Vagina (tissue), 2 donors: ENCODE measurements at regions not wholly inside any gene's neighbourhood (a gene's known extent, or its start where the extent isn't known, plus 50 kb on each side); places are given as distances from the start of the nearest gene placed in this dataset.

ENCODE experiments used
- DNase-seq, 2 donors: peaks; one replicate each; pipeline ENCODE4 v3.0.0-alpha.2; 2017; ENCODE audit errors: extremely low spot score in 2 of 2
- H3K27ac ChIP-seq: fragments of 200-600 bp; sonication (generic); one replicate; pipeline ENCODE4 v1.5.1; 2019
- H3K27me3 ChIP-seq: fragments of 200-600 bp; sonication (generic); one replicate; pipeline ENCODE4 v1.5.1; 2019
- H3K36me3 ChIP-seq, 2 donors: fragments of 200-600 bp; sonication (generic); one replicate each; pipeline ENCODE4 v1.5.1; 2017 to 2019
- H3K4me1 ChIP-seq: fragments of 200-600 bp; sonication (generic); one replicate; pipeline ENCODE4 v1.5.1; 2019
- H3K4me3 ChIP-seq, 2 donors: fragments of 200-600 bp; sonication (generic); 1 replicate in 1 of 2; 2 replicates in 1 of 2; pipeline ENCODE4 v1.5.1; 2016 to 2019
- H3K9me3 ChIP-seq: fragments of 200-600 bp; sonication (generic); one replicate; pipeline ENCODE4 v1.5.1; 2019
- CTCF ChIP-seq, 3 experiments: fragments of 450-650 bp in 2 of 3; fragments of 200-600 bp in 1 of 3; sonication (generic) in 1 of 3; IDR thresholded peaks; one replicate each; pipeline ENCODE4 v1.5.1; 2017 to 2019; ENCODE audit warnings: antibody characterized with exemption in 3 of 3, mild to moderate bottlenecking in 2 of 3, moderate library complexity in 2 of 3
- POLR2A ChIP-seq, 2 donors: fragments of 450-650 bp; IDR thresholded peaks; one replicate each; pipeline ENCODE4 v1.6.1; 2017; ENCODE audit warnings: antibody characterized with exemption in 2 of 2, mild to moderate bottlenecking in 2 of 2, moderate library complexity in 2 of 2
- POLR2AphosphoS5 ChIP-seq, 2 donors: sonication (generic); formaldehyde crosslinking; IDR thresholded peaks; one replicate each; pipeline ENCODE4 v1.9.0; 2017; ENCODE audit warnings: antibody characterized with exemption in 2 of 2, mild to moderate bottlenecking in 2 of 2, low read depth in 1 of 2; ENCODE audit not compliant: insufficient read depth in 1 of 2
- intact Hi-C: fragments of 100-400 bp; cut with DNase I; formaldehyde crosslinking; loops from one replicate; pipeline ENCODE4 v1.15.1; 2023

GRCh38 chr2:15780912-15781574 is 159.3 kb upstream of the MYCN start:
- Histone ChIP-seq H3K27ac (no peak overlapping the region), H3K36me3 (no peaks in the 10 kb centered on the region), H3K9me3 (no peaks in the 10 kb centered on the region), H3K27me3 (no peaks in the 10 kb centered on the region), H3K4me3 (no peak overlapping the region), H3K4me1 (no peaks in the 10 kb centered on the region)
- intact Hi-C loops = no loop called here
- DNase-seq = no peak
- TF ChIP-seq POLR2AphosphoS5 (IDR thresholded peaks at IDR 0.05; ENCODE audit: insufficient read depth in 1 of 2, low read depth in 1 of 2) (no peak), POLR2A (IDR thresholded peaks at IDR 0.05) (no peak), CTCF (IDR thresholded peaks at IDR 0.05) (no peak)

DNA sequence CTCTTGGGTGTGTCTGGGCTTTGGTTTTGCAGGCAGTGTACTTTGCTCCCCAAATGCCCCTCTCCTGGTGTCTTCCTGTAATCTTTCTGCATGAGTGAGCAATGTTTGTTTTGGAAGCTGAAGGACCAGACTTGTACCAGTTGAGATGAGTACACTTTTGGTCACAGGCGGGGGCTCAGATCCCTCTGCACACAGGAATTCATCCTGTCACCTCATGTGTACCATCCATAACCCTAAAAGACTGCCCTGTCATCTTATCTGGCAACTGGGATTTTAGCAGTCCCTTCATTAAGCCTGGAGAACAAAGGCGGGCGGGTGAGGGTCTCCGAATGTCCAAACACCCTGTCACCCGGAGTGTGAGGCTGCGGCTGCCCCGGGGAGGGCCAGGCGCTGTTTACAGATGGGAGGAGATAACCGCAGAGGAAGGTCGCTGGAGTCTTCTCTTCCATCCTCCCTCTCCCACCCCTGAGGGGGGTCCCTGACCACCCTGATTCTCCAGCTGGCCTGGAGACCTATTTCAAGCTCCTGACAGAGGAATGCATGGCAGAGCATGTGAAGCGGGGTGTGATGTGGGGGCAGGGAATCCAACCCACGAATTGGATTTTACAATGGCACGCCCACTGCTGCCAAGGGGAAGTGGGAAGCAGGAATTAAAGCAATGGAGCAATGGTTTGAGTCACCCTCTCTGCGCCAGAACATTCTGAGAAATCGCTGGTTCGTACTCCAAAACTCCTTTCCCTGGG is 158.2 kb upstream of the MYCN start:
- H3K4me1 ChIP-seq = no peaks in the 10 kb centered on the region
- no peak overlapping the region for H3K4me3 ChIP-seq
- H3K9me3 ChIP-seq = no peaks in the 10 kb centered on the region
- DNase-seq = no peak
- no peaks in the 10 kb centered on the region for H3K27me3 ChIP-seq
- H3K36me3 ChIP-seq = no peaks in the 10 kb centered on the region
- TF ChIP-seq POLR2AphosphoS5 (IDR thresholded peaks at IDR 0.05; ENCODE audit: insufficient read depth in 1 of 2, low read depth in 1 of 2) (no peak), CTCF (IDR thresholded peaks at IDR 0.05) (no peak), POLR2A (IDR thresholded peaks at IDR 0.05) (no peak)
- intact Hi-C loops = no loop called here
- no peak overlapping the region for H3K27ac ChIP-seq

GRCh38 chr2:15782769-15783294 is 157.5 kb upstream of the MYCN start:
- no peak for DNase-seq
- no peak for TF ChIP-seq POLR2AphosphoS5 (IDR thresholded peaks at IDR 0.05; ENCODE audit: insufficient read depth in 1 of 2, low read depth in 1 of 2)
- TF ChIP-seq CTCF (IDR thresholded peaks at IDR 0.05) = no peak
- no peak for TF ChIP-seq POLR2A (IDR thresholded peaks at IDR 0.05)
- Histone ChIP-seq H3K9me3 (no peaks in the 10 kb centered on the region), H3K4me1 (no peaks in the 10 kb centered on the region), H3K36me3 (no peaks in the 10 kb centered on the region), H3K27me3 (no peaks in the 10 kb centered on the region), H3K27ac (no peak overlapping the region), H3K4me3 (no peak overlapping the region)
- intact Hi-C loops = no loop called here

DNA sequence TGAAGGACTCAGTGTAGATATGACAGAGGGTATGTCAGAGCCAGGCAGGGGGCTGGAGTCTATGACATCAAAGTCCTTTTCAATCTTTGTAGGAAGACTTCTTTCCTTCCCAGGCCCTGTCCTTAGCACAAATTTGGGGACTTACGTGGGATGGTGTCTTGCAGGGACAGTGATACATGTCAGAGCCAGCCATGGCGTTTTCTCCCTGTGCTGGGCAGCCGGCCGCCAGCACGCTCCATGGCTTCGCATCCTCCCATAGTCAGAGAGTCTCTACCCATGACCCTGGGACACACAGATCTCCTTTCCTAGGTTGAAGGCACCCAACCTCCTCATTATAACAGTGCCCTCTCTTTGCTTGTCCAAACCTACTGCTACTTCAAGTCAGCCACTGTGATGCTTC is 156.9 kb upstream of the MYCN start:
- TF ChIP-seq CTCF (IDR thresholded peaks at IDR 0.05) (no peak), POLR2AphosphoS5 (IDR thresholded peaks at IDR 0.05; ENCODE audit: insufficient read depth in 1 of 2, low read depth in 1 of 2) (no peak), POLR2A (IDR thresholded peaks at IDR 0.05) (no peak)
- H3K27me3 ChIP-seq = no peaks in the 10 kb centered on the region
- no peak for DNase-seq
- no peak overlapping the region for H3K4me3 ChIP-seq
- H3K9me3 ChIP-seq = no peaks in the 10 kb centered on the region
- no peak overlapping the region for H3K27ac ChIP-seq
- intact Hi-C loops = no loop called here
- no peaks in the 10 kb centered on the region for H3K36me3 ChIP-seq
- H3K4me1 ChIP-seq = no peaks in the 10 kb centered on the region
